ENCODE measurements at regions not wholly inside any gene's neighbourhood (a gene's known extent, or its start where the extent isn't known, plus 50 kb on each side); places are given as distances from the start of the nearest gene placed in this dataset.

DNA sequence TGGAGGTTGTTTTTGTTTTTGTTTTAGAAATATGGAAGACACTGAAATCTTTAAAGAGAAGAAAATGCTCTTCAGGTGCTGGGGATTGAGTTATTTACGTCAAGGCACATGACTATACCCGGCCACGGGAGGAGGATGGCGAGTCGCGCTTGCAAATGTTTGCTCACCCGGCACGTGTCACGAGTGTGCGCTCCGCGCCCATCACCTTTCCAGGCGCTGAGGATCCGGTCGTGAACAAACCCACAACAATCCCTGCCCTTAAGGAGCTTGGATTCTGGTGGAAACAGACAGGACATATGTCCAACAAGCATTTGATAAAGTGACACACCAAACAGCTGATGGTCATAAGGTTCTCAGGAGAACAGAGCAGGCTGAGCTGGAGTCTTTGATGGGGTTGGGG, 715.5 kb downstream of the BRD1 start:
- H3K9me3 ChIP-seq (replicated peaks; ENCODE audit: insufficient read depth, low read length) = no peaks in the 10 kb centered on the region
- no peak overlapping the region for H3K27ac ChIP-seq (ENCODE audit: low read length)
- no peaks in the 10 kb centered on the region for H3K36me3 ChIP-seq (replicated peaks; ENCODE audit: insufficient read depth, low read length)
- no peaks in the 10 kb centered on the region for H3K4me1 ChIP-seq (ENCODE audit: low read length)
- H3K4me2 ChIP-seq (ENCODE audit: low read depth, low read length) = no peak overlapping the region
- no peaks in the 10 kb centered on the region for H3K79me2 ChIP-seq (ENCODE audit: low read length)
- H3K4me3 ChIP-seq (ENCODE audit: low read length) = no peak overlapping the region
- peaks cover 81% of the 10 kb centered on the region for H3K27me3 ChIP-seq (replicated peaks; ENCODE audit: insufficient read depth, low read length)
- no peak for TF ChIP-seq EZH2 (optimal IDR thresholded peaks at IDR 0.05; ENCODE audit: low read depth, low read length)
- TF ChIP-seq, protein P1, sequence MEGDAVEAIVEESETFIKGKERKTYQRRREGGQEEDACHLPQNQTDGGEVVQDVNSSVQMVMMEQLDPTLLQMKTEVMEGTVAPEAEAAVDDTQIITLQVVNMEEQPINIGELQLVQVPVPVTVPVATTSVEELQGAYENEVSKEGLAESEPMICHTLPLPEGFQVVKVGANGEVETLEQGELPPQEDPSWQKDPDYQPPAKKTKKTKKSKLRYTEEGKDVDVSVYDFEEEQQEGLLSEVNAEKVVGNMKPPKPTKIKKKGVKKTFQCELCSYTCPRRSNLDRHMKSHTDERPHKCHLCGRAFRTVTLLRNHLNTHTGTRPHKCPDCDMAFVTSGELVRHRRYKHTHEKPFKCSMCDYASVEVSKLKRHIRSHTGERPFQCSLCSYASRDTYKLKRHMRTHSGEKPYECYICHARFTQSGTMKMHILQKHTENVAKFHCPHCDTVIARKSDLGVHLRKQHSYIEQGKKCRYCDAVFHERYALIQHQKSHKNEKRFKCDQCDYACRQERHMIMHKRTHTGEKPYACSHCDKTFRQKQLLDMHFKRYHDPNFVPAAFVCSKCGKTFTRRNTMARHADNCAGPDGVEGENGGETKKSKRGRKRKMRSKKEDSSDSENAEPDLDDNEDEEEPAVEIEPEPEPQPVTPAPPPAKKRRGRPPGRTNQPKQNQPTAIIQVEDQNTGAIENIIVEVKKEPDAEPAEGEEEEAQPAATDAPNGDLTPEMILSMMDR (IDR thresholded peaks at IDR 0.05; ENCODE audit: low read length) = no peak
- TF ChIP-seq EZH2phosphoT487 (IDR thresholded peaks at IDR 0.05; ENCODE audit: low read length) = no peak
- H3F3A ChIP-seq (ENCODE audit: insufficient read depth, low read length) = no peaks in the 10 kb centered on the region
- H4K20me1 ChIP-seq (ENCODE audit: insufficient read depth, low read length) = no peaks in the 10 kb centered on the region
- no peak overlapping the region for H2AFZ ChIP-seq (ENCODE audit: low read length)
- no peak overlapping the region for H3K9ac ChIP-seq (ENCODE audit: low read length)
- DNase-seq = no peak
- H3K9me2 ChIP-seq (replicated peaks; ENCODE audit: insufficient read depth, low read length) = no peaks in the 10 kb centered on the region

- Histone ChIP-seq H3K9me3 (replicated peaks; ENCODE audit: insufficient read depth, low read length) (no peaks in the 10 kb centered on the region), H3K4me3 (ENCODE audit: low read length) (no peak overlapping the region), H4K20me1 (ENCODE audit: insufficient read depth, low read length) (no peaks in the 10 kb centered on the region), H3K36me3 (replicated peaks; ENCODE audit: insufficient read depth, low read length) (no peaks in the 10 kb centered on the region), H3K4me1 (ENCODE audit: low read length) (no peaks in the 10 kb centered on the region), H3K79me2 (ENCODE audit: low read length) (no peaks in the 10 kb centered on the region), H3K9me2 (replicated peaks; ENCODE audit: insufficient read depth, low read length) (no peaks in the 10 kb centered on the region), H3K27me3 (replicated peaks; ENCODE audit: insufficient read depth, low read length) (peaks cover 77% of the 10 kb centered on the region), H3K9ac (ENCODE audit: low read length) (no peak overlapping the region), H3F3A (ENCODE audit: insufficient read depth, low read length) (no peaks in the 10 kb centered on the region), H2AFZ (ENCODE audit: low read length) (no peak overlapping the region), H3K27ac (ENCODE audit: low read length) (no peak overlapping the region), H3K4me2 (ENCODE audit: low read depth, low read length) (no peak overlapping the region)
- no peak for DNase-seq
- no peak for TF ChIP-seq EZH2phosphoT487 (IDR thresholded peaks at IDR 0.05; ENCODE audit: low read length)
- no peak for TF ChIP-seq EZH2 (optimal IDR thresholded peaks at IDR 0.05; ENCODE audit: low read depth, low read length)
- TF ChIP-seq, protein P1 (IDR thresholded peaks at IDR 0.05; ENCODE audit: low read length) = no peak
Observed at GRCh38 chr22:49111085-49111484, 716.6 kb downstream of the BRD1 start.

- H3K4me1 ChIP-seq (ENCODE audit: low read length) = no peaks in the 10 kb centered on the region
- DNase-seq = no peak
- no peaks in the 10 kb centered on the region for H3K9me2 ChIP-seq (replicated peaks; ENCODE audit: insufficient read depth, low read length)
- H3K9me3 ChIP-seq (replicated peaks; ENCODE audit: insufficient read depth, low read length) = no peaks in the 10 kb centered on the region
- H3K27ac ChIP-seq (ENCODE audit: low read length) = no peak overlapping the region
- no peaks in the 10 kb centered on the region for H3F3A ChIP-seq (ENCODE audit: insufficient read depth, low read length)
- H3K9ac ChIP-seq (ENCODE audit: low read length) = no peak overlapping the region
- no peak overlapping the region for H3K4me2 ChIP-seq (ENCODE audit: low read depth, low read length)
- no peaks in the 10 kb centered on the region for H4K20me1 ChIP-seq (ENCODE audit: insufficient read depth, low read length)
- H2AFZ ChIP-seq (ENCODE audit: low read length) = no peak overlapping the region
- no peak overlapping the region for H3K4me3 ChIP-seq (ENCODE audit: low read length)
- no peaks in the 10 kb centered on the region for H3K36me3 ChIP-seq (replicated peaks; ENCODE audit: insufficient read depth, low read length)
- no peaks in the 10 kb centered on the region for H3K79me2 ChIP-seq (ENCODE audit: low read length)
- TF ChIP-seq, protein P1 (IDR thresholded peaks at IDR 0.05; ENCODE audit: low read length) = no peak
- no peak for TF ChIP-seq EZH2phosphoT487 (IDR thresholded peaks at IDR 0.05; ENCODE audit: low read length)
- no peak for TF ChIP-seq EZH2 (optimal IDR thresholded peaks at IDR 0.05; ENCODE audit: low read depth, low read length)
- peaks cover 75% of the 10 kb centered on the region for H3K27me3 ChIP-seq (replicated peaks; ENCODE audit: insufficient read depth, low read length)
Observed at GRCh38 chr22:49108636-49109315, 718.9 kb downstream of the BRD1 start.

All from MM.1S (cell line).